Neural cell (in vitro differentiated cells): ENCODE measurements at regions not wholly inside any gene's neighbourhood (a gene's known extent, or its start where the extent isn't known, plus 50 kb on each side); places are given as distances from the start of the nearest gene placed in this dataset.

Experiments used
- H2AFZ ChIP-seq: fragments of 200-600, 300-800 bp; sonication (generic), shearing (Covaris generic); 2 replicates; pipeline ENCODE4 v1.6.0; 2014; ENCODE audit warnings: low read depth, mild to moderate bottlenecking, antibody characterized with exemption, low read length, moderate library complexity
- H3F3A ChIP-seq: fragments of 200-600 bp; shearing (Covaris generic); 2 replicates; pipeline ENCODE4 v1.6.1; 2016; ENCODE audit warnings: mild to moderate bottlenecking, moderate library complexity, mixed read lengths, antibody characterized with exemption, low read length; ENCODE audit not compliant: insufficient read depth, poor library complexity, severe bottlenecking
- H3K27ac ChIP-seq: fragments of 200-600, 300-800 bp; sonication (generic), shearing (Covaris generic); 2 replicates; pipeline ENCODE4 v1.5.1; 2014; ENCODE audit warnings: mild to moderate bottlenecking, low read length, moderate library complexity
- H3K27me3 ChIP-seq: fragments of 300-800, 200-600 bp; sonication (generic), shearing (Covaris generic); 2 replicates; pipeline ENCODE4 v1.6.0; 2014; ENCODE audit warnings: mild to moderate bottlenecking, low read depth, low read length, moderate library complexity; ENCODE audit not compliant: insufficient read depth
- H3K36me3 ChIP-seq: fragments of 300-800, 200-600 bp; sonication (generic), shearing (Covaris generic); 2 replicates; pipeline ENCODE4 v1.5.1; 2014; ENCODE audit warnings: mild to moderate bottlenecking, antibody characterized with exemption, low read length, moderate library complexity; ENCODE audit not compliant: insufficient read depth
- H3K4me2 ChIP-seq: fragments of 300-800, 200-600 bp; sonication (generic), shearing (Covaris generic); 2 replicates; pipeline ENCODE4 v1.6.0; 2014; ENCODE audit warnings: mild to moderate bottlenecking, low read length
- H3K4me3 ChIP-seq: fragments of 300-800, 200-600 bp; sonication (generic), shearing (Covaris generic); 2 replicates; pipeline ENCODE4 v1.5.1; 2014; ENCODE audit warnings: mild to moderate bottlenecking, low read length, moderate library complexity
- H3K79me2 ChIP-seq: fragments of 200-600 bp; shearing (Covaris generic); replicated peaks from 2 replicates; pipeline ENCODE4 v1.6.0; 2014; ENCODE audit warnings: mild to moderate bottlenecking, low read length, moderate library complexity; ENCODE audit not compliant: insufficient read depth
- H3K9ac ChIP-seq: fragments of 300-800, 200-600 bp; sonication (generic), shearing (Covaris generic); 2 replicates; pipeline ENCODE4 v1.6.1; 2016; ENCODE audit warnings: mild to moderate bottlenecking, low read length, mixed read lengths
- H3K9me2 ChIP-seq: fragments of 200-600 bp; shearing (Covaris generic); 2 replicates; pipeline ENCODE4 v1.6.1; 2016; ENCODE audit warnings: mild to moderate bottlenecking, low read length, mixed read lengths; ENCODE audit not compliant: insufficient read depth
- H3K9me3 ChIP-seq: fragments of 200-600, 300-800 bp; sonication (generic), shearing (Covaris generic); 2 replicates; pipeline ENCODE4 v1.6.1; 2016; ENCODE audit warnings: mild to moderate bottlenecking, mixed run types, low read length, moderate library complexity, mixed read lengths
- H4K20me1 ChIP-seq: fragments of 200-600 bp; shearing (Covaris generic); 2 replicates; pipeline ENCODE4 v1.6.1; 2016; ENCODE audit warnings: mild to moderate bottlenecking, mixed run types; ENCODE audit not compliant: insufficient read depth
- EP300 ChIP-seq: fragments of 450-650 bp; conservative IDR thresholded peaks from 2 replicates; pipeline ENCODE4 v1.6.1; 2014; ENCODE audit warnings: antibody characterized with exemption, mild to moderate bottlenecking, moderate library complexity; ENCODE audit not compliant: poor library complexity, severe bottlenecking
- EZH2 ChIP-seq: fragments of 200-600, 300-800 bp; shearing (Covaris generic), sonication (generic); IDR thresholded peaks from 2 replicates; pipeline ENCODE4 v1.6.1; 2014; ENCODE audit warnings: antibody characterized with exemption, low read length, borderline replicate concordance, mild to moderate bottlenecking; ENCODE audit not compliant: insufficient read depth, poor library complexity, severe bottlenecking
- MXI1 ChIP-seq: fragments of 450-650 bp; conservative IDR thresholded peaks from 2 replicates; pipeline ENCODE4 v1.6.1; 2014; ENCODE audit warnings: antibody characterized with exemption, mild to moderate bottlenecking; ENCODE audit not compliant: poor library complexity, severe bottlenecking
- POLR2AphosphoS5 ChIP-seq: IDR thresholded peaks from 2 replicates; pipeline ENCODE4 v1.6.1; 2012
- RAD21 ChIP-seq: fragments of 450-650 bp; conservative IDR thresholded peaks from 2 replicates; pipeline ENCODE4 v1.6.1; 2014; ENCODE audit warnings: antibody characterized with exemption, mild to moderate bottlenecking, moderate library complexity
- SMC3 ChIP-seq: fragments of 450-650 bp; conservative IDR thresholded peaks from 2 replicates; pipeline ENCODE4 v1.6.1; 2014; ENCODE audit warnings: antibody characterized with exemption, mild to moderate bottlenecking, moderate library complexity; ENCODE audit not compliant: poor library complexity
- TAF1 ChIP-seq: IDR thresholded peaks from 2 replicates; pipeline ENCODE4 v1.6.1; 2012; ENCODE audit warnings: low read depth
- TF ChIP-seq, protein P1 (sequence below): IDR thresholded peaks from 2 replicates; pipeline ENCODE4 v1.6.1; 2012; ENCODE audit warnings: borderline replicate concordance
- TF ChIP-seq, protein P2 (sequence below): fragments of 450-650 bp; IDR thresholded peaks from 2 replicates; pipeline ENCODE4 v1.5.1; 2014; ENCODE audit warnings: antibody characterized with exemption, mild to moderate bottlenecking, moderate library complexity; ENCODE audit not compliant: poor library complexity, severe bottlenecking

DNA sequence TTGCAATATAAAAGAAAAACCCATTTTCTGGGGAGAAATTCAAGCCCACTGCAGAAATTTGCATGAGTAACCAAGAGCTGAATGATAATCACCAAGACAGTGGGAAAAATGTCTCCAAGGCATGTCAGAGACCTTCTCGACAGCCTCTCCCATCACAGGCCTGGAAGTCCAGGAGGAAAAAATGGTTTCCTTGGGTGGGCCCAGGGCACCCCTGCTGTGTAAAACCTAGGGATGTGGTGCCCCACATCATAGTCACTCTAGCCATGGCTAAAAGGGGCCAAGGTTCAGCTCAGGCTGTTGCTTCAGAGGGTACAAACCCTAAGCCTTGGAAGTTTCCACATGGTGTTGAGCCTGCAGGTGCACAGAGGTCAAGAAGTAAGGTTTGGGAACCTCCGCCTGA, 108.4 kb downstream of the FAT4 start:
- Histone ChIP-seq H4K20me1 (no peaks in the 10 kb centered on the region), H3K36me3 (no peaks in the 10 kb centered on the region), H3K9me2 (no peaks in the 10 kb centered on the region), H3K79me2 (no peaks in the 10 kb centered on the region), H2AFZ (no peak overlapping the region), H3K4me3 (no peak overlapping the region), H3K27me3 (no peaks in the 10 kb centered on the region), H3K9ac (no peak overlapping the region), H3K4me2 (no peak overlapping the region), H3F3A (no peaks in the 10 kb centered on the region), H3K27ac (no peak overlapping the region), H3K9me3 (peaks cover 3% of the 10 kb centered on the region)
- TF ChIP-seq, protein P1, sequence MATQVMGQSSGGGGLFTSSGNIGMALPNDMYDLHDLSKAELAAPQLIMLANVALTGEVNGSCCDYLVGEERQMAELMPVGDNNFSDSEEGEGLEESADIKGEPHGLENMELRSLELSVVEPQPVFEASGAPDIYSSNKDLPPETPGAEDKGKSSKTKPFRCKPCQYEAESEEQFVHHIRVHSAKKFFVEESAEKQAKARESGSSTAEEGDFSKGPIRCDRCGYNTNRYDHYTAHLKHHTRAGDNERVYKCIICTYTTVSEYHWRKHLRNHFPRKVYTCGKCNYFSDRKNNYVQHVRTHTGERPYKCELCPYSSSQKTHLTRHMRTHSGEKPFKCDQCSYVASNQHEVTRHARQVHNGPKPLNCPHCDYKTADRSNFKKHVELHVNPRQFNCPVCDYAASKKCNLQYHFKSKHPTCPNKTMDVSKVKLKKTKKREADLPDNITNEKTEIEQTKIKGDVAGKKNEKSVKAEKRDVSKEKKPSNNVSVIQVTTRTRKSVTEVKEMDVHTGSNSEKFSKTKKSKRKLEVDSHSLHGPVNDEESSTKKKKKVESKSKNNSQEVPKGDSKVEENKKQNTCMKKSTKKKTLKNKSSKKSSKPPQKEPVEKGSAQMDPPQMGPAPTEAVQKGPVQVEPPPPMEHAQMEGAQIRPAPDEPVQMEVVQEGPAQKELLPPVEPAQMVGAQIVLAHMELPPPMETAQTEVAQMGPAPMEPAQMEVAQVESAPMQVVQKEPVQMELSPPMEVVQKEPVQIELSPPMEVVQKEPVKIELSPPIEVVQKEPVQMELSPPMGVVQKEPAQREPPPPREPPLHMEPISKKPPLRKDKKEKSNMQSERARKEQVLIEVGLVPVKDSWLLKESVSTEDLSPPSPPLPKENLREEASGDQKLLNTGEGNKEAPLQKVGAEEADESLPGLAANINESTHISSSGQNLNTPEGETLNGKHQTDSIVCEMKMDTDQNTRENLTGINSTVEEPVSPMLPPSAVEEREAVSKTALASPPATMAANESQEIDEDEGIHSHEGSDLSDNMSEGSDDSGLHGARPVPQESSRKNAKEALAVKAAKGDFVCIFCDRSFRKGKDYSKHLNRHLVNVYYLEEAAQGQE, result no peak
- TF ChIP-seq RAD21, result no peak
- TF ChIP-seq, protein P2, sequence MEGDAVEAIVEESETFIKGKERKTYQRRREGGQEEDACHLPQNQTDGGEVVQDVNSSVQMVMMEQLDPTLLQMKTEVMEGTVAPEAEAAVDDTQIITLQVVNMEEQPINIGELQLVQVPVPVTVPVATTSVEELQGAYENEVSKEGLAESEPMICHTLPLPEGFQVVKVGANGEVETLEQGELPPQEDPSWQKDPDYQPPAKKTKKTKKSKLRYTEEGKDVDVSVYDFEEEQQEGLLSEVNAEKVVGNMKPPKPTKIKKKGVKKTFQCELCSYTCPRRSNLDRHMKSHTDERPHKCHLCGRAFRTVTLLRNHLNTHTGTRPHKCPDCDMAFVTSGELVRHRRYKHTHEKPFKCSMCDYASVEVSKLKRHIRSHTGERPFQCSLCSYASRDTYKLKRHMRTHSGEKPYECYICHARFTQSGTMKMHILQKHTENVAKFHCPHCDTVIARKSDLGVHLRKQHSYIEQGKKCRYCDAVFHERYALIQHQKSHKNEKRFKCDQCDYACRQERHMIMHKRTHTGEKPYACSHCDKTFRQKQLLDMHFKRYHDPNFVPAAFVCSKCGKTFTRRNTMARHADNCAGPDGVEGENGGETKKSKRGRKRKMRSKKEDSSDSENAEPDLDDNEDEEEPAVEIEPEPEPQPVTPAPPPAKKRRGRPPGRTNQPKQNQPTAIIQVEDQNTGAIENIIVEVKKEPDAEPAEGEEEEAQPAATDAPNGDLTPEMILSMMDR, result no peak
- no peak for TF ChIP-seq POLR2AphosphoS5
- no peak for TF ChIP-seq EZH2
- no peak for TF ChIP-seq EP300
- TF ChIP-seq TAF1, result no peak

DNA sequence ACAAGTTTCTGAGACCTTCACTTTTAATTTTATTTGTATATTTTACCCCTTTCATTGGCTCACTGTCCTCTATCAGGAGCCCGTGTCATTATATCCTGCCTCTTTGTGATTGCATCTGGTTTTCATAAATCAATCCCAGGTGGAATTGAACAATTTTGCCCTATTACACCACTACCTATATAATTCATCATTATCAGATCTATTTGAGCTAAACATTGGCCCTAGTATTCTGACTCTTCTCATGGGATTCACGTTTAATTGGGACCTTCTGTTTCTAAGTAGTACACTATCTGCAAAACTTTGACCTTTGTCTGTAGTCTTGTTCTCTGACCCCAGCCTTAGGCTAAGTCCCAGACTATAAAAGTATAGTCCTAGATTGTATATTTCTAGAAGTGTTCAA, 114.1 kb downstream of the FAT4 start:
- no peaks in the 10 kb centered on the region for H3K36me3 ChIP-seq
- H3K9me2 ChIP-seq, result no peaks in the 10 kb centered on the region
- no peak overlapping the region for H3K4me2 ChIP-seq
- no peaks in the 10 kb centered on the region for H4K20me1 ChIP-seq
- H3K27ac ChIP-seq, result no peak overlapping the region
- no peak overlapping the region for H3K4me3 ChIP-seq
- no peaks in the 10 kb centered on the region for H3F3A ChIP-seq
- H3K79me2 ChIP-seq, result no peaks in the 10 kb centered on the region
- H2AFZ ChIP-seq, result no peak overlapping the region
- H3K9ac ChIP-seq, result no peak overlapping the region
- no peaks in the 10 kb centered on the region for H3K27me3 ChIP-seq
- H3K9me3 ChIP-seq, result no peaks in the 10 kb centered on the region
- no peak for TF ChIP-seq SMC3
- TF ChIP-seq EP300, result no peak
- TF ChIP-seq, protein P1, result no peak
- TF ChIP-seq TAF1, result no peak
- TF ChIP-seq, protein P2, result no peak
- TF ChIP-seq RAD21, result no peak
- no peak for TF ChIP-seq POLR2AphosphoS5
- no peak for TF ChIP-seq MXI1
- no peak for TF ChIP-seq EZH2
